UCSD-AML1 (cell line): ENCODE measurements at regions not wholly inside any gene's neighbourhood (a gene's known extent, or its start where the extent isn't known, plus 50 kb on each side); places are given as distances from the start of the nearest gene placed in this dataset.
"Not testable (repeated sequence)": the region's sequence is repeated elsewhere in the genome, so short reads cannot be mapped to it uniquely, and the experiment has no call there.

ENCODE experiments used
- DNase-seq: peaks from one replicate; lab custom pipeline; 2025; ENCODE audit not compliant: unreplicated experiment; lab: John Stamatoyannopoulos, UW

DNA sequence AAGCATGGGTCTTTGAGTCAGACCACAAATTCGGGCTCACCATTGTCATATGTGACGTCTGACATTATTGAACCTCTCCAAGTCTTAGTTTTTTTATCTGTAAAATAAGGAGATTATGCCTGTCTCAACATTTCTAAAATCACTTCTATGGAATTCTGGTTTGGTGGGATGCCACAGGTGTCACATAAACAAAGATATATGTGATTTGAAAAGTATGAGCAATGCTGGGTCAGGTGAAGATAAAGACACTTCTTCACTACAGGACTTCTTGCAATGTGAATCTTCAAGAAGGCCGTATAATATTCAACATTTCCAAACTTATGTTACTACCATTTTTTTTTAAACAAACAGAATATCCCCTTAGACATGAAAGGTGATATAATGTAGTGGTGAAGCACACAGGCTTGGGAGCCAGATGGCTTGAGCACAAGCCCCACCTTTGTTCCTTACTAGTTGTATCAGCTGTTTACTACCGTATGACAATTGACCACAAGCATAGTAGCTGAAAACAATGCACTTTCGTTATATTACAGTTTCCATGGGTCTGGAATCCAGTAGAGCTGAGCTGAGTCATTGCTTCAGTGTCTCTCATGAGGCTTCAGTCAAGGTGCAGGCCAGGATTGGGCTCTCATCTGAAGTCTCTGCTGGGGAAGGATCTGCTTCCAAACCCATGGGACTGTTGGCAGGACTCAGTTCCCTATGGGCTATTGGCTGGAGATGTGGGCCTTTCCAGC lies 87.7 kb downstream of the UTP18 start:
- no peak for DNase-seq

DNA sequence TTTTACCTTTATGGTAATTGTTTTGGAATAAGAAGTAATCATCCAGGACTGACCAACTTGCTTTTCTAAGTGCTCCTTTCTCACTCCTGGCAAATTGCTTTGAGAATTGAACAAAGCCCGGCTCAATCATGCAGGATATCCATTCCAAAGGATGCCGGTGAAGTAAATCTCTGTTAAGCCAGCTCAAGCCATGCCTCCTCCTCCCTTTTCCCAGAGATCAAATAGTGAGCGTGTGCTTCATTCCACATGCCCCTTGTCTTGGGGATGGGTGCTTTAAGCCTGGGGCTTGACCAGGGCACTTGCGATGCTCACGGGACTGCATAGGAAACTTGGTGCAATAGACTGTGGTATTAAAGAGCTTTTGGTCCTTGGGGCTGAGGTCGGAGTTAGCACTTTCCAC lies 90.7 kb downstream of the UTP18 start:
- DNase-seq, result no peak

DNA sequence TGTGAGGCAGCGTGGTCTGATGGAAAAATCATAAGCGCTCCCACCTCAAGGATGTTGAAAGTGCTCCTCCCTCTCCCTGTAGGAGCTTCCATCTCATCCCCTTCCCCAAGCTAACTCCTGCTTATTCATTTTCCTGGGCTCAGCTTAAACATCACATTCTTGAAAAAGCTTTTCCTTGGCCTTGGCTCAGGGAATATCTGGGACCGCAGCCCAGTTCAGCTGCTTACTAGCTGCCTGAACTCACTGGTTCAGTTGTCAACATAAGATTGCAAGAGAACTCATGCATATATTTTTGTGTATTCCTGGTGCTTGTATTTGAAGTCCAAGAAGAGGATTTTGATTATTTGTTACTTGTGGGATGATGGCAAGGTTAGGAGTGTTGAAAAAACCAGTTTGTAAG lies 91.5 kb downstream of the UTP18 start:
- DNase-seq, result no peak

GRCh38 chr17:51352798-51353197 lies 92.5 kb downstream of the UTP18 start:
- no peak for DNase-seq

DNA sequence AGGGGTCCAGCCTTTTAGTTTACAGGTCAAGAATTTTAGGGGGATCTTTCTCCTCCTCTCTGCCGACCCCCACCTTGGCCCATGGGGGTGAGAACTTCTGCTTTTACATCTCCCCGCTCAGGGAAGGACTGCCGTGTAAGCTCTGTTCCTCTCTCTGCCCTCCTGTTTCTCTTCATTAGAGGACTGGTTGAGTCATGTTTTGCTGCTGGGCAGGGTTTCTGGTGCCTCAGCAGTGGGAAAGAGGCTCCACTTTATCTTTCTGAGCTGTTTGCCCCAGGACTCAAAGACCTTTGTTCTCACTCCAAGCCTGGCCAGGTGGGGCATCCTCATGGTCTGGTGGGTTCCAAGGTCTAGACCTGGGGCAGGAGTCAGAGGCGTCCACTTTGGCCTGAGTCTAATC lies 93.0 kb downstream of the UTP18 start:
- no peak for DNase-seq

- DNase-seq, result no peak
Measured at GRCh38 chr17:51354936-51355335, 94.6 kb downstream of the UTP18 start.

GRCh38 chr17:51355441-51356410 lies 95.4 kb downstream of the UTP18 start:
- DNase-seq, result no peak

- DNase-seq, result no peak
Measured at GRCh38 chr17:51359055-51359454, 98.7 kb downstream of the UTP18 start.

DNA sequence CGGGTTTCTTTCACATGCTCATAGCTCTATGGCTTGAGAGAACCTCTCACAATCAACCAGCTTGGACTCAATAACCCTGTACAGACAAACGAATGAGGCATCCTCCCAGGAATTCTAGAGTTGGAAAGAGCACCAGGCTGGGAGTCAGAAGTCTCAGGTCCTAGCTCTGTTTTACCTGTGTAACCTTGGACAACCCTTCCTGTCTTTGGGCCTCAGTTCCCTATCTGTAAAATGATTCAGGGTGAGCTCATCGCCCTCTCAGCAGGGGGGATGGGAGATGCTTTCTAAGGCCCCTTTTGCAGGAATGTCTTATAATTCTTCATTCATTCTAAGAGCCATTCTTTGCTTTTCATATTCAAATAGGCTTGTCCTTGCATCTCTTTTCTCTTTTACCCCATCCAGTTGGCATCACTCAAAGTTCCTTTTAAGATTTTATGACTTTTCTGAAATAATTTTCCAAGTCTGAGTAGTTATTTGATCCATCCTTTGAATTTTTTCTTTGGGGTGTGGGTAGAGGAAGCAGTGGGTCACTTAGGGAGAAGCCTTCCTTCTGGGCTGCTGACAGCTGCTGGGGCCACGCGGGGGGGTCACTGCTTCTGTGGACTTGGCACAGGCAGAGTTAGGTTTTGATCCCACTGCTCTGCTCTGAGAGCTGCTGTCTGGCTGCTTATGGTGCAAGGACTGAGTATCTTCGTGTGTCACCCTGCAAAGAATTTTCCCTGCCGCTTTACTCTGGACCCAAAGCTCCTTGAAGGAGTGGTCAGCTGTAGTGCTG lies 102.7 kb downstream of the UTP18 start:
- DNase-seq, result no peak

DNA sequence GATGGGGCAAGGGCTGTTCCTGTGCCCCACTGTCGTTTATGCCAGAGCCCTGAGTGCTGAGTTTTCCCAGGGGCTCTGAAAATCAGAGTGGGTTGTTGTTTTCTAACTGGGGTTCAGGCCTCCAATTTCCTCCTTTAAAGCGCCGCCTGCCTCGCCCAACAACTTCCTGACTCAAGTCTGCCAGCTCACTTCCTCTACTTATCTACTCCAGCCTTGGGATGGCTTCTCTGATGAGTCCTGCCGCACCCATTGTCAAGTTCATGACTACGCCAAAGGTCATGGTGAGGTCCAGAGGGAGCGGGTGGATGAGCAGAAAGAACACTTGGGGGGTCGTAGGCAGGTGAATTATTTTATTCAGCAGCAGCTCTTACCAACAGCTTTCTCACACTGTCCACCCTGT lies 104.7 kb downstream of the UTP18 start:
- DNase-seq, result no peak

- no peak for DNase-seq
Measured at GRCh38 chr17:51366866-51367265, 106.5 kb downstream of the UTP18 start.

DNA sequence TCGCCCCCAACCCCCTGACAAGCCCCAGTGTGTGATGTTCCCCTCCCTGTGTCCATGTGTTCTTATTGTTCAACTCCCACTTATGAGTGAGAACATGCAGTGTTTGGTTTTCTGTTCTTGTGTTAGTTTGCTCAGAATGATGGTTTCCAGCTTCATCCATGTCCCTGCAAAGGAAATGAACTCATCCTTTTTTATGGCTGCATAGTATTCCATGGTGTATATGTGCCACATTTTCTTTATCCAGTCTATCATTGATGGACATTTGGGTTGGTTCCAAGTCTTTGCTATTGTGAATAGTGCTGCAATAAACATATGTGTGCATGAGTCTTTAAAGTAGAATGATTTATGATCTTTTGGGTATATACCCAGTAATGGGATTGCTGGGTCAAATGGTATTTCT lies 107.5 kb downstream of the UTP18 start:
- DNase-seq, result not testable (repeated sequence)

- peak; percentile 42 for DNase-seq
Measured at GRCh38 chr17:51371732-51372151, 111.4 kb downstream of the UTP18 start.

DNA sequence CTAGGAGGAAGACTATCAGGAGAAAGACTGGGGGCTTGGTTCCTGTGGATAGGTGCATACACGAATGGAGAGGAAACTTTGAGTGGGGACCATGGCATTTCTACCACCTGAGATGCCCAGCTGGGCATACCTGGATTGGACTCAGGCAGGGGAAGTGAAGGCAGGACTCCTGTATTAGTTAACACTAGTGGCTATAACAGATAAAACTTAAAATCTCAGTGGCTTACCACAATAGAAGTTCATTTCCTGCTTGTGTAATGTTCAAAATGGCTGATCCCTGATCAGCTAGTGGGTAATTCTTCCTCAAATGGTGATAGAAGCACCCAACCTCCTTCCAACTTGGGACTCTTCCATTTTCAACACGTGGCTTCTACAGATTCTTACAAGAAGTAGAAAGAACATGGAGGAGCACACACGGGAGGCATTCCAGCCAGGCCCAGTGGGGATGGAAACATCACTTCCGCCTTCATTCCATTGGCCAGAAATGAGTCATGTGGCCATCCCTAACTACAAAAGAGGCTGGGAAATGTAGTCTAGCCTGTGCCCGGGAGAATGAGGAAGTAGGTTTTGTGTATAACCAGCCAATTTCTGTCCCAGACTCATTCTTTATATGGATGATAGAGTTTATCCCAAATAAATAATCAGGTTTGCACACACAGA lies 112.1 kb downstream of the UTP18 start:
- peak; percentile 74 for DNase-seq

- no peak for DNase-seq
Measured at GRCh38 chr17:51373489-51374152, 113.3 kb downstream of the UTP18 start.

- no peak for DNase-seq
Measured at GRCh38 chr17:51374209-51374608, 113.9 kb downstream of the UTP18 start.

GRCh38 chr17:51375771-51376170 lies 115.4 kb downstream of the UTP18 start:
- no peak for DNase-seq

DNA sequence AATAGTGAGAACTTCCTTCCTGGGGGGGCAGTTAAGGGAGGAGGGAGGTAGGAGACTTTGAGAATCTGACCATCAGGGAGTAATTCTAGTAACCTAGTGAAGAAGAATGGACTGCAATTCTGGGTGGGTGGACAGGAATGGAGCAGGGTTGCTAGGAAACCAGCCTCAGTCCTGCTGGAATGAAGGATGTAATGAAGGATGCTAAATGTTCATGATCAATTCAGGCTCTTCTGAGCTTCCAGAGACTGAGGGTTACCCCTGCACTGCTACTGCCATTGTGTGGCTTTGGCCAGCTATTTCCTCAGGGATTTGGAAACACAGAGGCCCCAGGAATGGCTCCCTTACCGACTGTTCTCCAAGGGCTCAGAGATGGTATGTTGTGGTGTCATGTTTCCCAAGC lies 116.4 kb downstream of the UTP18 start:
- DNase-seq, result no peak

GRCh38 chr17:51381262-51381661 lies 120.9 kb downstream of the UTP18 start:
- no peak for DNase-seq

DNA sequence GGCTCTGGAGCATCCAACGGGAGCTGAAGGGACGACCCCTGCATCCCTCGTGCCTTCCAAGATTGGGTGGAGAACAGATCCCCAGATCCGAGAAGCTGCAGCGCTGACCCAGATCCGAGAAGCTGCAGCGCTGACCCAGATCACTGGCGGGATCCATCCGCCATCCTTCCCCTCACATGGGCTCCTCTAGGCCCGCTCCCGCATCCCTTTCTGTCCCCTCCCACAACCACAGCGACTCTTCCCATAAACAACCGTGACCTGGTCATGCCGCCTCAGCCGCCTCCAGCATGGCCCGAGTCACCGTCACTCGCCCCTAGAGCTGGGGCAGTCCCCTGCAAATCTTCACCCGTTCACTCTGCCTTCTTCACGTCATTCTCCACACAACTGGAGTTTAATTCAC lies 124.9 kb downstream of the UTP18 start:
- DNase-seq, result no peak
